ENCODE measurements at regions not wholly inside any gene's neighbourhood (a gene's known extent, or its start where the extent isn't known, plus 50 kb on each side); places are given as distances from the start of the nearest gene placed in this dataset.

DNA sequence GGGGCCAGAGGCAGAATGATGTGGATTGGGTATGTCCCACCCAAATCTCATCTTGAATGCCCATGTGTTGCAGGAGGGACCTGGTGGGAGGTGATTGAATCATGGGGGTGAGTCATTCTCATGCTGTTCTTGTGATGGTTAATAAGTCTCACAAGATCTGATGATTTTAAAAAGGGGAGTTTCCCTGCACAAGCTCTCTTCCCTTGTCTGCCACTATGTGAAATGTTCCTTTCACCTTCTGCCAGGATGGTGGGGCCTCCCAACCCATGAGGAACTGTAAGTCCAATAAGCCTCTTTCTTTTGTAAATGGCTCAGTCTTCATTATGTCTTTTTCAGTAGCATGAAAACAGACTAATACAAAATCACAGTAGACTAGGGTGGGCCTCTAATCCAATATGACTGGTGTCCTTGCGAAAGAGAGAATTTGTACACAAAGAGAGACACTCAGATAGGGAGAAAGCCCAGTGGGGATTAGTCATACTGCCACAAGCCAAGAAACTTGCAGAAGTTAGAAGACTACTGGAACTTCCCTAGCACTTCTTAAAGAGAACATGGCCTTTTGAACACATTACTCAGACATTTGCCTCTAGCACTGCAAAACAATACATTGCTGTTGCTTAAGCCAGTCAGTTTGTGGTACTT, 68.4 kb downstream of the ANXA1 start:
- H3K9ac ChIP-seq (ENCODE audit: low read depth, low read length, poor library complexity, severe bottlenecking), result no peak overlapping the region
- no peaks in the 10 kb centered on the region for H3K9me3 ChIP-seq (ENCODE audit: insufficient read depth, low read depth, low read length)
- no peaks in the 10 kb centered on the region for H4K20me1 ChIP-seq (ENCODE audit: insufficient read depth, low read length, poor library complexity, severe bottlenecking)
- no peak for TF ChIP-seq EZH2phosphoT487 (IDR thresholded peaks at IDR 0.05; ENCODE audit: borderline replicate concordance)
- TF ChIP-seq, protein P1, sequence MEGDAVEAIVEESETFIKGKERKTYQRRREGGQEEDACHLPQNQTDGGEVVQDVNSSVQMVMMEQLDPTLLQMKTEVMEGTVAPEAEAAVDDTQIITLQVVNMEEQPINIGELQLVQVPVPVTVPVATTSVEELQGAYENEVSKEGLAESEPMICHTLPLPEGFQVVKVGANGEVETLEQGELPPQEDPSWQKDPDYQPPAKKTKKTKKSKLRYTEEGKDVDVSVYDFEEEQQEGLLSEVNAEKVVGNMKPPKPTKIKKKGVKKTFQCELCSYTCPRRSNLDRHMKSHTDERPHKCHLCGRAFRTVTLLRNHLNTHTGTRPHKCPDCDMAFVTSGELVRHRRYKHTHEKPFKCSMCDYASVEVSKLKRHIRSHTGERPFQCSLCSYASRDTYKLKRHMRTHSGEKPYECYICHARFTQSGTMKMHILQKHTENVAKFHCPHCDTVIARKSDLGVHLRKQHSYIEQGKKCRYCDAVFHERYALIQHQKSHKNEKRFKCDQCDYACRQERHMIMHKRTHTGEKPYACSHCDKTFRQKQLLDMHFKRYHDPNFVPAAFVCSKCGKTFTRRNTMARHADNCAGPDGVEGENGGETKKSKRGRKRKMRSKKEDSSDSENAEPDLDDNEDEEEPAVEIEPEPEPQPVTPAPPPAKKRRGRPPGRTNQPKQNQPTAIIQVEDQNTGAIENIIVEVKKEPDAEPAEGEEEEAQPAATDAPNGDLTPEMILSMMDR (conservative IDR thresholded peaks at IDR 0.05; ENCODE audit: low read length), result no peak
- H3K79me2 ChIP-seq (ENCODE audit: insufficient read depth, low read length), result no peaks in the 10 kb centered on the region
- no peaks in the 10 kb centered on the region for H3K36me3 ChIP-seq (ENCODE audit: insufficient read depth, low read length)
- H3F3A ChIP-seq (ENCODE audit: low read depth), result no peaks in the 10 kb centered on the region
- no peak overlapping the region for H2AFZ ChIP-seq (ENCODE audit: low read length)
- no peak overlapping the region for H3K4me3 ChIP-seq (ENCODE audit: low read length, poor library complexity, severe bottlenecking)
- H3K27me3 ChIP-seq (ENCODE audit: insufficient read depth, low read length, poor library complexity, severe bottlenecking), result no peaks in the 10 kb centered on the region
- H3K4me1 ChIP-seq (ENCODE audit: insufficient read depth, low read length, poor library complexity, severe bottlenecking), result no peaks in the 10 kb centered on the region
- H3K9me2 ChIP-seq (replicated peaks; ENCODE audit: low read depth, low read length), result no peaks in the 10 kb centered on the region
- H3K4me2 ChIP-seq (ENCODE audit: low read depth, low read length, poor library complexity, severe bottlenecking), result no peak overlapping the region

DNA sequence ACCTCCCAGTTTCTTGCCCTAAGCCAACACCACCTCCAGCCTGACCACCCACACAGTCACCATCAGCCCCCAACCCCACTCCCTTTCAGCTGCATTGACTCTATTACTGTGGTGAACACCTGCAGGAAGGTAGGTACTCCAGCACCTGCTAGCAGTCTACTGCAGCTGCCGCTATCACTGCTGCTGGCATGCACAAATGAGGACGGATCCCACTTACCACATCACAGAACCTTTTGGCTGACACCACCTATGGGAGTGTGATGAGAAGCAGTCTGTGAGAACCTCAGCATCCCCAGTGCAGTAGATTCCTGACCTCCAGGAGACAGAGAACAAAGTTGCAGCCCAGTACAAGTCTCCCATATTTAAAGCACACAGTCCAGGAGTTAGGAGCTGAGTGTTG, 71.9 kb downstream of the ANXA1 start:
- no peaks in the 10 kb centered on the region for H3K79me2 ChIP-seq (ENCODE audit: insufficient read depth, low read length)
- H3K9ac ChIP-seq (ENCODE audit: low read depth, low read length, poor library complexity, severe bottlenecking), result no peak overlapping the region
- H3K4me3 ChIP-seq (ENCODE audit: low read length, poor library complexity, severe bottlenecking), result no peak overlapping the region
- no peaks in the 10 kb centered on the region for H3K4me1 ChIP-seq (ENCODE audit: insufficient read depth, low read length, poor library complexity, severe bottlenecking)
- H3K9me2 ChIP-seq (replicated peaks; ENCODE audit: low read depth, low read length), result no peaks in the 10 kb centered on the region
- no peaks in the 10 kb centered on the region for H3K9me3 ChIP-seq (ENCODE audit: insufficient read depth, low read depth, low read length)
- H4K20me1 ChIP-seq (ENCODE audit: insufficient read depth, low read length, poor library complexity, severe bottlenecking), result no peaks in the 10 kb centered on the region
- no peaks in the 10 kb centered on the region for H3K27me3 ChIP-seq (ENCODE audit: insufficient read depth, low read length, poor library complexity, severe bottlenecking)
- H2AFZ ChIP-seq (ENCODE audit: low read length), result no peak overlapping the region
- H3K4me2 ChIP-seq (ENCODE audit: low read depth, low read length, poor library complexity, severe bottlenecking), result no peak overlapping the region
- no peaks in the 10 kb centered on the region for H3K36me3 ChIP-seq (ENCODE audit: insufficient read depth, low read length)
- no peaks in the 10 kb centered on the region for H3F3A ChIP-seq (ENCODE audit: low read depth)
- TF ChIP-seq, protein P1 (conservative IDR thresholded peaks at IDR 0.05; ENCODE audit: low read length), result no peak
- TF ChIP-seq EZH2phosphoT487 (IDR thresholded peaks at IDR 0.05; ENCODE audit: borderline replicate concordance), result no peak

DNA sequence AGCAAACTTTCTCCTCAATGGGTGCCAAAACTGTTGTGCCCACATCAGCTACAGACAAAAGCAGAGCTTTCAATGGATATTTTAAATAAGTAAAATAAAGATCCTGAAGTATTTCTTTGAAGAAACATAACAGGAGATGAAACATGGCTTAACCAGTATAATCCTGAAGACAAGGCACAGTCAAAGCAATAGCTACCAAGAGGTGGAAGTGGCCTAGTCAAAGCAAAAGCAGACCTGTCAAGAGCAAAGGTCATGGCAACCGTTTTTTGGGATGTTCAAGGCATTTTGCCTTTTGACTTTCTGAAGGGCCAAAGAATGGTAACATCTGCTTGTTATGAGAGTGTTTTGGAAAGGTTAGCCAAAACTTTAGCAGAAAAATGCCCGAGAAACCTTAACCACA, 77.9 kb downstream of the ANXA1 start:
- H3F3A ChIP-seq (ENCODE audit: low read depth), result no peaks in the 10 kb centered on the region
- H3K4me2 ChIP-seq (ENCODE audit: low read depth, low read length, poor library complexity, severe bottlenecking), result no peak overlapping the region
- H3K36me3 ChIP-seq (ENCODE audit: insufficient read depth, low read length), result no peaks in the 10 kb centered on the region
- no peak for TF ChIP-seq EZH2phosphoT487 (IDR thresholded peaks at IDR 0.05; ENCODE audit: borderline replicate concordance)
- TF ChIP-seq, protein P1 (conservative IDR thresholded peaks at IDR 0.05; ENCODE audit: low read length), result no peak
- no peaks in the 10 kb centered on the region for H4K20me1 ChIP-seq (ENCODE audit: insufficient read depth, low read length, poor library complexity, severe bottlenecking)
- no peaks in the 10 kb centered on the region for H3K27me3 ChIP-seq (ENCODE audit: insufficient read depth, low read length, poor library complexity, severe bottlenecking)
- no peak overlapping the region for H2AFZ ChIP-seq (ENCODE audit: low read length)
- H3K9me2 ChIP-seq (replicated peaks; ENCODE audit: low read depth, low read length), result no peaks in the 10 kb centered on the region
- no peaks in the 10 kb centered on the region for H3K79me2 ChIP-seq (ENCODE audit: insufficient read depth, low read length)
- H3K9ac ChIP-seq (ENCODE audit: low read depth, low read length, poor library complexity, severe bottlenecking), result no peak overlapping the region
- no peaks in the 10 kb centered on the region for H3K4me1 ChIP-seq (ENCODE audit: insufficient read depth, low read length, poor library complexity, severe bottlenecking)
- no peak overlapping the region for H3K4me3 ChIP-seq (ENCODE audit: low read length, poor library complexity, severe bottlenecking)
- no peaks in the 10 kb centered on the region for H3K9me3 ChIP-seq (ENCODE audit: insufficient read depth, low read depth, low read length)

Measured in Loucy (cell line).